NCI-H2171 treated with DMSO at 0.1 percent for 48 hours (cell line): ENCODE measurements at regions not wholly inside any gene's neighbourhood (a gene's known extent, or its start where the extent isn't known, plus 50 kb on each side); places are given as distances from the start of the nearest gene placed in this dataset.
"Not testable (repeated sequence)": the region's sequence is repeated elsewhere in the genome, so short reads cannot be mapped to it uniquely, and the experiment has no call there.

Experiments used
- DNase-seq: peaks from one replicate; lab custom pipeline; 2025; lab: John Stamatoyannopoulos, UW

GRCh38 chr5:164498438-164498837 is 993.0 kb downstream of the MAT2B start:
- no peak for DNase-seq

GRCh38 chr5:164500856-164501255 is 995.4 kb downstream of the MAT2B start:
- DNase-seq, result no peak

DNA sequence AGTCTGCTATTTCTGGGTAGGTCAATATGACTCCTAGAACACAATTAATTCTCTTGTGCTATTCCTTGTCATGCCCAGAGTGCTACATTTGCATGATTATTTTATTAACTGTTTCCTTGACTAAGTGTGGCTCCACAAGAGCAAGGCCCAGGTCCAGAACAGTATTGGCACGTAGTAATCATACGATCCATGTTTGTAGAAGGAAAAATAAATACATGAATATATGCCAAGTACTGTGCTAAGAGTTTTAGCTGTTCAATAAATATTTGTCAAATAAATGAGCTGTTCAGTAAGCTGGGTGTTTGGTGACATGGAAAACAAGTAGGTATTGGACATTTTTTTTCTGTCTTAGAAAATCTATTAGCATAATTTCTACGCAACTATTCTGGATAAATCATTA is 995.9 kb downstream of the MAT2B start:
- DNase-seq, result no peak

DNA sequence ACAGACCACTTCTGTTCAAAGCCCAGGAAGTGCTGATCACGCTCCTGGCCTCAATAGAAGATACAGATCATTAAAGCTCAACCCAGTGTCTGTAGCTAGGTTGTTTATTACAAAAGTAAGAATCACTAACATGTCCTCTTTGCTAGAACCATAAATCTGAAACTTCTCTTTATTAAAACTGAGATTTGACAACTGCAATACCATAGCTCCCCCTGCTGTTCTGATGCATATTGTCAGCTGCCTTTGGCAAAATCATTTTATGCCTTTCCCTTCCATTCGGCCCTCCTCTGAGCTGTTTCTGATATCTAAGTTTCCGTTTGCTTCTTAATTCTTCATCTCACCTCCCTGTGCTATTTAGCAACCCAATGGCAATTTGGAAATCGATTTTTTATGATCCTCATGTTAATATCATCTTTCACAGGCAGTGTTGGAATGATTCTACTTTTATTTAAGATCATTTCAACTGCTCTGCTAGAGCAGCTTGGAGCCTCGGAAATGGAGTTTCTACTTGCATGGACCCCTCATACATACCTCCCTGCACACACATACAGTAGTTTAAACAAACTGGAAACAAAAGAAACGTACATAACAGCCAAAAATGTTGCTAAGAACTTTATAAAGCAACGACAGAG is 998.8 kb downstream of the MAT2B start:
- peak; percentile 31 for DNase-seq

GRCh38 chr5:164505791-164506190 is 1000.4 kb downstream of the MAT2B start:
- no peak for DNase-seq

DNA sequence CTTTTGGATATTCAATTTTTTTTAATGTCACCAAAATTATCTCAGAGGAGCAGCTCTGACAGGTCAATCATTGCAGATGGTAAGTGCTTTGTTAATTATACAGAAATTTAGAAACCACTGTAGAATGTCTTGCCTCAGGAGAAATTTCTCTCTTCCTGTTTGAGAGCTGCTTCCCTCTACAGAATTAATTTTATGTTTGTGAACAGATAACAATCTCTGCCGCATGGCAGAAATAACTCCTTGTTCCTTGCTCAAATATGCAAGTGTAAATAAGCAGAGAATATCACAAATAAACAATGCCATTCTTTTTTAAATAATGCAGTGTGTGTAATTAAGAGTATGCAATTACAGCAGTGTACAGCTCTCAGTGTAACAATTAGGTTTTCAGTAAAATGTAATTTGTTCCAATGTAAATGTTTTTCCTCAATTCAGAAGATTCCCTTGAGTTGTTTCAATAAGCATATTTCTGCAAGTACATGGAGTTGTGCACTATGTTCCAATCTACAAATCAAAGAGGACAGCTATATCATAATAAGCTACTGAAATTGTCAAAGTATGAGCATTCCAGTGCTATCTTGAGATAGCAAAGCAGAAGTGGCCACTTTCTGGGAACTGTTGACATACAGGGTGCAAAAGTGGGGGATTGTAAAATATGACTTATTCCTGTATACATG is 1012.8 kb downstream of the MAT2B start:
- no peak for DNase-seq

DNA sequence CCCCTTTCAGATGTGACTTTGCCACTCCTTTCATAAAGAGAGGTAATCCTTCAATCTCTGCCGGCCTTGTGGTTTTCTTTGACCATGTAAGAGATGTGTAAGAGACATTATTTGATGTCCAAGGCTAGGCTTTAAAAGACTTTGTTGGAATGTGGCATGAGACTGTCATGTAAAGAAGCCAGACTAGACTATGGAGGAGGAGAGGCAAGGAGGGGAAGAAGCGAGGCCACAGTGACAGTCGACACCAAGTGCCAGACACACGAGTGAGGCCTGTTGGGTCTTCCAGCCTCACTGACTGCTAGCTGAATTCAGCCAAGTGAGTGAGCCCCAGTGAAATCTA is 1013.3 kb downstream of the MAT2B start:
- DNase-seq, result no peak

DNA sequence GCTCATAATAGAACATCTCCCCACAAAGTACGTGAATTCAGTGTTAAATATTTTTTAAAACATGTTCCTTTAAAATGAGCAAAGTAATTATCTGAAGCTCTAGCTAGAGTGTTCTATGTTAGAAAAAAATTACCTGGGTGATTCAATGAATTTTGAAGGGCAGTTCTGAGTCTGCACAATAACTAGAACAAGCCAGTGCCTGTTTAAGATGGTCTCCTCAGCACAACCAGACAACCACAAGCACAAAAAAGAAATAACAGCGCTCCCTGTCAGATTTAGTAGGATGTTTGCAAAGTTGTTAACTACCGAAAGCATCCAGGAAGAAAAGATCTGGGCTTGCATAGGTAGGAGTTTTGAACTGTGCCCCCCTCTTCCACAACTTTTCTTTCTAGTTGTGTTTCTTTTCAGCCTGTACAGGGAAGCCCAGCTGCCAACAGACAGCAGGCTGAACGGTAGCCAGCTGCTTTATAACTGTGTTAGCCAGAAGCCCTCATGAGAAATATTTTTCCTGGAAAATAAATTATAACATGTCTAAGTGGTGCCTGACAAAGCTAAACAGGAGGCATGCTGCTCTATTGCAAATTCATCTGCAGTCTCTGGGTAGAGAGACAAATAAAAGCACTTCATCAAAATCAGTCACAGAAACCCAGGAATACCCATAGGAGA is 1026.9 kb downstream of the MAT2B start:
- no peak for DNase-seq

- not testable (repeated sequence) for DNase-seq
Measured at GRCh38 chr5:164533426-164533825, 1028.0 kb downstream of the MAT2B start.

DNA sequence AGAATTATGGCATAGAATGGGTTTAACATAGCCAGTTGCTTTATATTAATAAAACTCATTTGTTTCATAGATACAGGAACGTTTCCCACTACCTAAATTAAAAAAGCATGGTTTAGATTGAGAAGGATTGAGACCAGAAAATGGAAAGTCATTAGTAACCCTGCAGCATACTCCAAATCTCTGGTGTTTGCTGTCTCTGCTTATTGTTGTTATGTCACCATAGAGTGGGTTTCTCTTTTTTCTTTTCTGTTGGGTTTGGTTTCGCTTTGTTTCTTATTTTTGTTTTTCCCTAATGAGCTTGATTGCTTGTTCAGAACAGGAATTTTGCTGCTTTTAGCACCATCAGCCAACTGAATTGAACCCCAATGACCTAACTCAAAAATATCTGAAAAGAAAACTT is 1034.8 kb downstream of the MAT2B start:
- no peak for DNase-seq

- DNase-seq, result no peak
Measured at GRCh38 chr5:164545507-164545906, 1040.1 kb downstream of the MAT2B start.

- DNase-seq, result no peak
Measured at GRCh38 chr5:164553851-164554250, 1048.4 kb downstream of the MAT2B start.

GRCh38 chr5:164555809-164556208 is 1050.4 kb downstream of the MAT2B start:
- no peak for DNase-seq

GRCh38 chr5:164560216-164560615 is 1054.8 kb downstream of the MAT2B start:
- no peak for DNase-seq

- no peak for DNase-seq
Measured at GRCh38 chr5:164561933-164562872, 1056.8 kb downstream of the MAT2B start.

DNA sequence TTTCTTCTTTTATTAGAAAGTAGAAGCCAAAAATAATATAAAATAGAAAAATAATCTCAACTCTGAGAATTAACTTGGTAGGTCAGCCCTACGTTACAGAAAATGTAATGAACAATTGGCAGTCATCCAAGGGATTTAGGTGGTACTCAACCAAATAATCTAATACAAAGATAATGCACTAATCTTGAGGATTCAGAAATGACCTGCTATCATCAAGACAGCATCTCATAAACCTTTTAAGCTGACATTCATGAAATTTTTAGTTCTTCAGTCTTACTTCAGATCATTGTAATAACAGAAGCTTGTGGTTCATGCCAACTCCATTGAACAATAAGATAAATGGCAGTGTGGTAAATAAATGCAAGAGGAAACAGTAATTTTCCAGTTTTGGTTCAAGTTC is 1058.0 kb downstream of the MAT2B start:
- no peak for DNase-seq

GRCh38 chr5:164573397-164573796 is 1068.0 kb downstream of the MAT2B start:
- DNase-seq, result no peak

DNA sequence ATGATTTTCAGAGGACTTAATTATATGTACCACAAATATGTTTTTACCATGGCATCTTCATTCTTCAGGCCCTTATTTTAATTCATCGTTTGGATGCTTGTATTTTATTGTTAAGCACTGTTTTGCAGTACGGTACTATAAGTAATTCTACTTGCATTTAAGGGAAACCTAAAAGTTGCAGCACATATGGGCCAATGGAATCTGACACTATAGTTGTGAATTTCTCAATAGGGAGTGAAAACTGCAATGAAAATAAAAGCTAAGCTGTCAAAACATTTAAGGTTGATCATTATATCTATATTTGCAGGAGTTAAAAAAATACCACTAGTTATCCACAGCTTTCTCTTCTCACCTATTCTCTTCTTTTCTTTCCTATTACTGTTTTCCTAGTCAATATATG is 1071.8 kb downstream of the MAT2B start:
- no peak for DNase-seq

DNA sequence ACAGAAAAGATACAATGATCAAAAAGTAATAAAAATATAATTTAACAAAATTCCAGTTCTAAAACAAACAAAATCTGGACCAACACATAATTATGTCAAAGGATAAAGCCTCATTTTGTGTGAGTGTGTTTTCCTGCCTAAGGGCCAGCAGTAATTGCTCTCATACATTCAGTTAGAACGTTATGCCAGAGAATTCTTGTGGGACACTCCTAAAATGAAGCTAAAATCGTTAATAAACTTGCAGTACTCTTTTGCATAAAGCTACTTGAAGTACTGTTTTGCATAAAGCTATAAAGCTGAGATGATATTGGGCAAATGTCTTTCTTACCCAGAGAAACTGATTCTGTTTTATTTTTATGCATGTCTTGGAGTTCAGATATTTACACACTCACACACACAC is 1072.3 kb downstream of the MAT2B start:
- DNase-seq, result no peak

DNA sequence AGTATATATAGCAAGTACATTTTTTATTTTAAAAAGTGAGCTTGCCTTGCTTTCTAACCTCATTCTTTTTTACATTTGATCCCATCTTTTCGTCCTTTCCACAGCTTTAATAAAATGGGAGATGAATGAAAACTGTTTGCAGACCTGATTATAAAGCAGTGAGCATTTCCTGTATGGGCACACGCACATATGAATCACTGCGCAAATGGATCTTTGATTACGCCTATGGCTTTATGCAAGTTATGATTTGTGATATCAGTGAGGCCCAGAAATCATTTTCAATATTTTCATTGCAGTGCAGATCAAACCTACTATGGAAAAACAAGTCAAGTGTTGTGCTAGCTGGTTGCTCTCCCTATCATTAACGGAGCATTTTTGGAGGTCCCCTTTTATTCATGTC is 1073.0 kb downstream of the MAT2B start:
- no peak for DNase-seq

DNA sequence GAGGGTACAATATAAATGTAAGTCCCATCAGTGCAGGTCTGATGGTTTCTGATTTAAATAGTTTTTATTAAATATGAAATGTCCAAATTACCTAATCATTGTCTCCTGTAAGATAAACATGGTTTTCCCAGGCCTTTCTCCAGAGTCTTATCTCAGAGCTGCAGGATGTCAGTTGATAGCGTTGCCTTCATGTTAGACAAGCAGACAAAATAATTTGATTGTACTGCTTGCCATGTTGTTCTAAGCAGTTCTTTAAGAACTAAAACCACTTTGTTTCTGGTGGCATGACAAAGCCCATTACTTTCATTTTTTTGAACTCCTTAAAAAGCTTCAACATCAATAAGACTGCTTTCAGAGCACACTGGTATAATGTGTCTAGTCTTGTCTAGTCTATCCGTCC is 1073.5 kb downstream of the MAT2B start:
- DNase-seq, result no peak

GRCh38 chr5:164580155-164580554 is 1074.7 kb downstream of the MAT2B start:
- no peak for DNase-seq

DNA sequence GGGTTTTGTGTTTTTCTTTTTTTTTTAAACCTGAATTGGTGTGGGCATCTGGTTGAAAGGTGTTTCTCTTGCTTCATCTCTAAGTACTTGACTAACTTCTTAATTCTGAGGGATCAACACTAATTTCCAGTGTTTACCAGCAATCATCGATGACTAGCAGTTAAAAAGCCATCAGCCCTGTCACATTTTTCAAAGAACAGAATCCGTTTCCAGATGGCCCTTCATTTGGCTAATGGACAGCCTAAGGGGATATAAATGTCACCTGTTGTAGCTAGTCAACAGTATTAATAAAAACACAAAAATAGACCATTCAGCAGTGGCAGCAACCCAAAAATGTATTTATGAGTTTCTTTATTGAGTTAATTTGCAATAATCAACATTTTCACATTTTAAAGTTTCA is 1076.5 kb downstream of the MAT2B start:
- no peak for DNase-seq
